ENCODE measurements at regions not wholly inside any gene's neighbourhood (a gene's known extent, or its start where the extent isn't known, plus 50 kb on each side); places are given as distances from the start of the nearest gene placed in this dataset.

- TF ChIP-seq CTCF (IDR thresholded peaks at IDR 0.05; ENCODE audit: low read length, missing control alignments), result no peak
- H3K4me3 ChIP-seq (replicated peaks; ENCODE audit: low read depth, low read length), result no peak overlapping the region
- DNase-seq (ENCODE audit: low read depth), result no peak
Measured at GRCh38 chr2:212854771-212855170, 296.6 kb downstream of the IKZF2 start.

GRCh38 chr2:212854116-212854515, 297.3 kb downstream of the IKZF2 start:
- H3K4me3 ChIP-seq (replicated peaks; ENCODE audit: low read depth, low read length), result no peak overlapping the region
- no peak for TF ChIP-seq CTCF (IDR thresholded peaks at IDR 0.05; ENCODE audit: low read length, missing control alignments)
- DNase-seq (ENCODE audit: low read depth), result no peak

- no peak for TF ChIP-seq CTCF (IDR thresholded peaks at IDR 0.05; ENCODE audit: low read length, missing control alignments)
- no peak overlapping the region for H3K4me3 ChIP-seq (replicated peaks; ENCODE audit: low read depth, low read length)
- peak; percentile 13 for DNase-seq (ENCODE audit: low read depth)
Measured at GRCh38 chr2:212845941-212846340, 305.5 kb downstream of the IKZF2 start.

- H3K4me3 ChIP-seq (replicated peaks; ENCODE audit: low read depth, low read length), result no peak overlapping the region
- no peak for TF ChIP-seq CTCF (IDR thresholded peaks at IDR 0.05; ENCODE audit: low read length, missing control alignments)
- peak; percentile 89 for DNase-seq (ENCODE audit: low read depth)
Measured at GRCh38 chr2:212843409-212844199, 305.0 kb upstream of the ERBB4 start.

GRCh38 chr2:212842544-212843185, 304.1 kb upstream of the ERBB4 start:
- DNase-seq (ENCODE audit: low read depth), result peak; percentile 76
- no peak for TF ChIP-seq CTCF (IDR thresholded peaks at IDR 0.05; ENCODE audit: low read length, missing control alignments)
- H3K4me3 ChIP-seq (replicated peaks; ENCODE audit: low read depth, low read length), result no peak overlapping the region

GRCh38 chr2:212841460-212841859, 302.9 kb upstream of the ERBB4 start:
- no peak overlapping the region for H3K4me3 ChIP-seq (replicated peaks; ENCODE audit: low read depth, low read length)
- DNase-seq (ENCODE audit: low read depth), result no peak
- no peak for TF ChIP-seq CTCF (IDR thresholded peaks at IDR 0.05; ENCODE audit: low read length, missing control alignments)

All from fibroblast of pulmonary artery (primary cell).